ENCODE measurements at regions not wholly inside any gene's neighbourhood (a gene's known extent, or its start where the extent isn't known, plus 50 kb on each side); places are given as distances from the start of the nearest gene placed in this dataset.

- WGBS, 2 experiments (ENCODE audit: extremely low coverage in 1 of 2, insufficient coverage in 1 of 2, insufficient read length in 1 of 2, insufficient replicate concordance in 2 of 2, low coverage in 1 of 2, low lambda C conversion rate in 2 of 2, missing lambda C conversion rate in 1 of 2), result 90% methylated on average over 4 of the region's 4 CpGs; no CpG with 5 or more reads in 1 of the 2 experiments
- H2BK5ac ChIP-seq (ENCODE audit: low read depth, low read length), result no peak overlapping the region
- H3K4me3 ChIP-seq (ENCODE audit: extremely low read depth in 1 of 4, insufficient read depth in 2 of 4, low read depth in 3 of 4, low read length in 4 of 4), result no peak overlapping the region
- no peak overlapping the region for H3K4ac ChIP-seq (replicated peaks; ENCODE audit: insufficient read length, low read depth, low read length)
- H4K8ac ChIP-seq (ENCODE audit: extremely low read depth, insufficient read depth, low read length), result no peak overlapping the region
- H2BK15ac ChIP-seq (ENCODE audit: low read length), result no peak overlapping the region
- H4K5ac ChIP-seq (ENCODE audit: insufficient read length, low read depth, low read length), result no peak overlapping the region
- H4K20me1 ChIP-seq (replicated peaks in 1 of 2; ENCODE audit: control insufficient read depth in 1 of 2, insufficient read depth in 2 of 2, low read length in 2 of 2), result no peaks in the 10 kb centered on the region
- H3K4me2 ChIP-seq (ENCODE audit: insufficient read depth in 1 of 2, low read depth in 2 of 2, low read length in 2 of 2), result no peak overlapping the region
- H3K9ac ChIP-seq (replicated peaks in 1 of 4; ENCODE audit: extremely low read depth in 1 of 4, low read depth in 3 of 4, low read length in 3 of 4), result no peak overlapping the region
- H3K27me3 ChIP-seq (replicated peaks in 1 of 4; ENCODE audit: control insufficient read depth in 3 of 4, extremely low read depth in 1 of 4, insufficient read depth in 3 of 4, low read length in 3 of 4), result no peaks in the 10 kb centered on the region
- H3K23me2 ChIP-seq (ENCODE audit: low read depth, low read length), result no peaks in the 10 kb centered on the region
- ChIA-PET CTCF (ENCODE audit: partially characterized antibody) (no interaction called here), POLR2A (ENCODE audit: partially characterized antibody) (interaction anchor here (0.6 kb wide), 1 partner anchor 83 kb away, joined by 3 read pairs; no protein-coding TSS in a partner anchor)
- H2AFZ ChIP-seq (ENCODE audit: low read length), result no peak overlapping the region
- DNase-seq (ENCODE audit: low read depth in 1 of 2, low spot score in 2 of 2), result no peak
- H2AK5ac ChIP-seq (ENCODE audit: low read depth, low read length), result no peak overlapping the region
- no peak overlapping the region for H2BK120ac ChIP-seq (replicated peaks; ENCODE audit: low read depth, low read length)
- H2BK20ac ChIP-seq (ENCODE audit: low read length), result no peak overlapping the region
- no peak overlapping the region for H4K91ac ChIP-seq (replicated peaks; ENCODE audit: insufficient read length, low read length)
- no peak overlapping the region for H3K18ac ChIP-seq (ENCODE audit: extremely low read depth, low read length)
- H3K14ac ChIP-seq (ENCODE audit: insufficient read length), result no peak overlapping the region
- H3K4me1 ChIP-seq (replicated peaks in 1 of 4; ENCODE audit: control insufficient read depth in 3 of 4, insufficient read depth in 4 of 4, low read length in 3 of 4), result peaks cover 0 to 3% (median 1%) of the 10 kb centered on the region in 4 experiments; a peak in 3 of 7 replicates
- H3K9me3 ChIP-seq (ENCODE audit: insufficient read depth in 2 of 2, low read depth in 1 of 2, low read length in 1 of 2), result peaks cover 0 to 8% of the 10 kb centered on the region in 2 experiments; a peak in 1 of 4 replicates
- H2BK12ac ChIP-seq (ENCODE audit: low read depth, low read length), result no peak overlapping the region
- H3K23ac ChIP-seq (ENCODE audit: insufficient read length), result no peak overlapping the region
- H3K79me2 ChIP-seq (ENCODE audit: control insufficient read depth in 1 of 2, insufficient read depth in 2 of 2, low read length in 2 of 2), result no peaks in the 10 kb centered on the region
- H3K56ac ChIP-seq (replicated peaks; ENCODE audit: insufficient read length, low read depth, low read length), result no peak overlapping the region
- no peak for FAIRE-seq
- no peaks in the 10 kb centered on the region for H3K79me1 ChIP-seq (ENCODE audit: low read depth, low read length)
- no peak overlapping the region for H3K27ac ChIP-seq (ENCODE audit: low read depth, low read length)
- H3K36me3 ChIP-seq (ENCODE audit: control insufficient read depth in 2 of 4, insufficient read depth in 4 of 4, low read length in 3 of 4), result no peaks in the 10 kb centered on the region
- TF ChIP-seq EGR1 (IDR thresholded peaks at IDR 0.05; ENCODE audit: borderline replicate concordance, low read depth, low read length), result no peak
- no peak for TF ChIP-seq POLR2AphosphoS5 (IDR thresholded peaks at IDR 0.05; ENCODE audit: low read depth, low read length)
- no peak for TF ChIP-seq TBP (IDR thresholded peaks at IDR 0.05; ENCODE audit: low read depth, low read length)
- no peak for TF ChIP-seq CHD1 (IDR thresholded peaks at IDR 0.05; ENCODE audit: low read depth, low read length)
- no peak for TF ChIP-seq USF2 (IDR thresholded peaks at IDR 0.05; ENCODE audit: low read length)
- no peak for TF ChIP-seq RNF2 (IDR thresholded peaks at IDR 0.05; ENCODE audit: borderline replicate concordance, low read depth, low read length, missing control alignments, poor library complexity, severe bottlenecking)
- TF ChIP-seq RFX5 (IDR thresholded peaks at IDR 0.05; ENCODE audit: borderline replicate concordance, low read depth, low read length), result no peak
- no peak for TF ChIP-seq SP2 (IDR thresholded peaks at IDR 0.05; ENCODE audit: low read length)
- no peak for TF ChIP-seq ATF3 (IDR thresholded peaks at IDR 0.05; ENCODE audit: insufficient read depth, low read depth, low read length)
- TF ChIP-seq POU5F1 (IDR thresholded peaks at IDR 0.05; ENCODE audit: low read depth, low read length), result no peak
- no peak for TF ChIP-seq MAX (IDR thresholded peaks at IDR 0.05)
- TF ChIP-seq JUND (IDR thresholded peaks at IDR 0.05; ENCODE audit: low read length), result no peak
- TF ChIP-seq ASH2L (IDR thresholded peaks at IDR 0.05; ENCODE audit: low read length), result no peak
- TF ChIP-seq BACH1 (IDR thresholded peaks at IDR 0.05; ENCODE audit: low read length), result no peak
These were observed 656.7 kb downstream of the MED13L start for GRCh38 chr12:115620816-115621215.

Data from H1 (cell line).